Neural progenitor cell (in vitro differentiated cells): ENCODE measurements at regions not wholly inside any gene's neighbourhood (a gene's known extent, or its start where the extent isn't known, plus 50 kb on each side); places are given as distances from the start of the nearest gene placed in this dataset.

ENCODE experiments used
- DNase-seq: peaks from one replicate; pipeline ENCODE4 v3.0.0-alpha.2; 2016; ENCODE audit warnings: low spot score
- H2AFZ ChIP-seq: fragments of 200-600 bp; sonication (generic); replicated peaks from 2 replicates; pipeline ENCODE4 v1.6.1; 2016; ENCODE audit warnings: antibody characterized with exemption
- H3F3A ChIP-seq: fragments of 200-600 bp; sonication (generic); 2 replicates; pipeline ENCODE4 v1.6.1; 2016; ENCODE audit warnings: antibody characterized with exemption, low read depth
- H3K27ac ChIP-seq: fragments of 200-600 bp; sonication (generic); 2 replicates; pipeline ENCODE4 v1.5.1; 2016; ENCODE audit warnings: mild to moderate bottlenecking
- H3K27me3 ChIP-seq: fragments of 200-600 bp; sonication (generic); 2 replicates; pipeline ENCODE4 v1.6.1; 2016; ENCODE audit warnings: mild to moderate bottlenecking, moderate library complexity
- H3K36me3 ChIP-seq: fragments of 200-600 bp; sonication (generic); 2 replicates; pipeline ENCODE4 v1.5.1; 2016
- H3K4me1 ChIP-seq: fragments of 200-600 bp; sonication (generic); 2 replicates; pipeline ENCODE4 v1.6.1; 2016; ENCODE audit warnings: mixed run types
- H3K4me2 ChIP-seq: fragments of 200-600 bp; sonication (generic); 2 replicates; pipeline ENCODE4 v1.6.1; 2016
- H3K4me3 ChIP-seq: fragments of 200-600 bp; sonication (generic); 2 replicates; pipeline ENCODE4 v1.5.1; 2016
- H3K79me2 ChIP-seq: fragments of 200-600 bp; sonication (generic); 2 replicates; pipeline ENCODE4 v1.6.1; 2016; ENCODE audit warnings: low read depth
- H3K9ac ChIP-seq: fragments of 200-600 bp; sonication (generic); 2 replicates; pipeline ENCODE4 v1.6.1; 2016
- H3K9me3 ChIP-seq: fragments of 200-600 bp; sonication (generic); 2 replicates; pipeline ENCODE4 v1.5.1; 2016; ENCODE audit warnings: low read depth
- H4K20me1 ChIP-seq: fragments of 200-600 bp; sonication (generic); 2 replicates; pipeline ENCODE4 v1.6.1; 2016; ENCODE audit warnings: low read depth
- H3K27ac Mint-ChIP-seq: 3 replicates; pipeline ENCODE4 v1.8.0; 2021; ENCODE audit warnings: mixed read lengths
- H3K27me3 Mint-ChIP-seq: 2 replicates; pipeline ENCODE4 v1.8.0; 2022; ENCODE audit warnings: low read depth, mild to moderate bottlenecking, inconsistent platforms, moderate library complexity, mixed read lengths; ENCODE audit not compliant: insufficient read depth
- H3K36me3 Mint-ChIP-seq: 3 replicates; pipeline ENCODE4 v1.8.0; 2021; ENCODE audit warnings: mixed read lengths
- H3K4me1 Mint-ChIP-seq: 3 replicates; pipeline ENCODE4 v1.8.0; 2021; ENCODE audit warnings: mixed read lengths
- H3K4me3 Mint-ChIP-seq: 3 replicates; pipeline ENCODE4 v1.8.0; 2021; ENCODE audit warnings: mild to moderate bottlenecking, moderate library complexity, mixed read lengths
- H3K9me3 Mint-ChIP-seq: 3 replicates; pipeline ENCODE4 v1.8.0; 2020; ENCODE audit warnings: mixed read lengths
- CTCF ChIP-seq: fragments of 200-600 bp; sonication (generic); IDR thresholded peaks from 2 replicates; pipeline ENCODE4 v1.5.1; 2017; ENCODE audit warnings: antibody characterized with exemption, mild to moderate bottlenecking
- EZH2 ChIP-seq: fragments of 200-600 bp; sonication (generic); IDR thresholded peaks from 2 replicates; pipeline ENCODE4 v1.6.1; 2017; ENCODE audit warnings: antibody characterized with exemption, mild to moderate bottlenecking, moderate library complexity
- EZH2phosphoT487 ChIP-seq: fragments of 200-600 bp; sonication (generic); IDR thresholded peaks from 2 replicates; pipeline ENCODE4 v1.6.1; 2017; ENCODE audit warnings: antibody characterized with exemption

- Mint-ChIP-seq H3K36me3 (no peaks in the 10 kb centered on the region), H3K4me1 (peaks cover 4% of the 10 kb centered on the region), H3K9me3 (peaks cover 3% of the 10 kb centered on the region), H3K27me3 (peaks cover 6% of the 10 kb centered on the region), H3K4me3 (no peak overlapping the region), H3K27ac (no peak overlapping the region)
- TF ChIP-seq EZH2phosphoT487, result no peak
- no peak for TF ChIP-seq EZH2
- TF ChIP-seq CTCF, result no peak
- Histone ChIP-seq H4K20me1 (no peaks in the 10 kb centered on the region), H3K27ac (no peak overlapping the region), H3K4me3 (no peak overlapping the region), H3K27me3 (no peaks in the 10 kb centered on the region), H3K9ac (no peak overlapping the region), H2AFZ (no peak overlapping the region), H3K9me3 (no peaks in the 10 kb centered on the region), H3K79me2 (no peaks in the 10 kb centered on the region), H3K4me2 (no peak overlapping the region), H3K4me1 (no peaks in the 10 kb centered on the region), H3F3A (no peaks in the 10 kb centered on the region), H3K36me3 (no peaks in the 10 kb centered on the region)
- DNase-seq, result no peak
Observed at GRCh38 chr2:42881732-42882131, 89.3 kb upstream of the HAAO start.

GRCh38 chr2:42880738-42881690 is 88.6 kb upstream of the HAAO start:
- no peaks in the 10 kb centered on the region for H3K36me3 ChIP-seq
- H3K4me1 Mint-ChIP-seq, result peaks cover 4% of the 10 kb centered on the region
- no peak overlapping the region for H3K27ac ChIP-seq
- no peaks in the 10 kb centered on the region for H3K9me3 Mint-ChIP-seq
- no peak overlapping the region for H3K4me2 ChIP-seq
- H3F3A ChIP-seq, result no peaks in the 10 kb centered on the region
- H3K27ac Mint-ChIP-seq, result no peak overlapping the region
- no peak overlapping the region for H3K4me3 ChIP-seq
- no peak for DNase-seq
- no peak overlapping the region for H3K4me3 Mint-ChIP-seq
- H3K79me2 ChIP-seq, result no peaks in the 10 kb centered on the region
- no peak overlapping the region for H3K9ac ChIP-seq
- peaks cover 6% of the 10 kb centered on the region for H3K27me3 Mint-ChIP-seq
- TF ChIP-seq EZH2 (no peak), EZH2phosphoT487 (no peak), CTCF (no peak)
- no peaks in the 10 kb centered on the region for H3K9me3 ChIP-seq
- no peaks in the 10 kb centered on the region for H3K36me3 Mint-ChIP-seq
- no peak overlapping the region for H2AFZ ChIP-seq
- no peaks in the 10 kb centered on the region for H3K4me1 ChIP-seq
- H4K20me1 ChIP-seq, result no peaks in the 10 kb centered on the region
- H3K27me3 ChIP-seq, result no peaks in the 10 kb centered on the region

GRCh38 chr2:42879913-42880737 is 87.7 kb upstream of the HAAO start:
- no peaks in the 10 kb centered on the region for H3K79me2 ChIP-seq
- H3K9ac ChIP-seq, result no peak overlapping the region
- peaks cover 4% of the 10 kb centered on the region for H3K4me1 Mint-ChIP-seq
- H3K27me3 ChIP-seq, result no peaks in the 10 kb centered on the region
- no peaks in the 10 kb centered on the region for H3K9me3 ChIP-seq
- no peak overlapping the region for H3K27ac ChIP-seq
- no peak overlapping the region for H3K4me2 ChIP-seq
- H3K4me3 ChIP-seq, result no peak overlapping the region
- H4K20me1 ChIP-seq, result no peaks in the 10 kb centered on the region
- no peak overlapping the region for H3K27ac Mint-ChIP-seq
- no peak overlapping the region for H2AFZ ChIP-seq
- TF ChIP-seq CTCF (no peak), EZH2phosphoT487 (no peak), EZH2 (no peak)
- no peaks in the 10 kb centered on the region for H3K9me3 Mint-ChIP-seq
- DNase-seq, result no peak
- no peaks in the 10 kb centered on the region for H3F3A ChIP-seq
- no peak overlapping the region for H3K4me3 Mint-ChIP-seq
- no peaks in the 10 kb centered on the region for H3K36me3 ChIP-seq
- H3K36me3 Mint-ChIP-seq, result no peaks in the 10 kb centered on the region
- peaks cover 6% of the 10 kb centered on the region for H3K27me3 Mint-ChIP-seq
- no peaks in the 10 kb centered on the region for H3K4me1 ChIP-seq
